ENCODE measurements at regions not wholly inside any gene's neighbourhood (a gene's known extent, or its start where the extent isn't known, plus 50 kb on each side); places are given as distances from the start of the nearest gene placed in this dataset.

DNA sequence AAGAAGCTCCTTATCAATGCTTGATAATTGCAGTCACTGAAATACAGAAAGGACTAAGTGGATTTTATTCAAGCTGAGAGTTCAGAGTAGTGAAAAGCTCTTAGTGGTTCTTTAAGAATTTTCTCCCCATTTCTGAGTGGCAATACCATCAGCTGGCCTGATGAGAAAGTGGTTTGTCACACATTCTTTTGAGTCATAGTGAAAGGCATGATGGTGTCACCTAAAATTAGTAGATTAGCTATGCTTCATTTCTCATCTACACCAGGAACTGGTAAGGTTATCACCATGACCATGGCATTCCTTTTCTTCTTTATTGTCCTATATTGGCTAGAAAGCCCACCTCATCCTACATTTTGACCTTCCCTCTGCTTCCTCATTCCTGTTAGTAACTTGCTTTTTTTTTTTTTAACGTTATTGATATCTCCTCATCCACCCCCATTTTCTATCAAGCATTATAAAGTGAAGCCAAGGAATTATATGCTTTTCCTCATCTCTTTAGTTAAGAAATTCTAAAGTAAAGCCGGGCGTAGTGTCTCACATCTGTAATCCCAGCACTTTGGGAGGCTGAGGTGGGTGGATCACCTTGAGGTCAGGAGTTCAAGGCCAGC, 67.4 kb upstream of the LOC128125822 start:
- Histone ChIP-seq H3K4me2 (ENCODE audit: low read length) (peak overlapping the region; percentile 57), H3K79me2 (ENCODE audit: insufficient read depth, low read length) (no peaks in the 10 kb centered on the region), H3K4me1 (ENCODE audit: control insufficient read depth in 1 of 2, insufficient read depth in 2 of 2, low read length in 2 of 2) (peaks cover 0 to 43% of the 10 kb centered on the region in 2 experiments; a peak in 3 of 4 replicates), H3K9ac (ENCODE audit: low read length) (no peak overlapping the region), H3K9me3 (ENCODE audit: control insufficient read depth in 1 of 2, insufficient read depth in 1 of 2, low read depth in 1 of 2, low read length in 2 of 2) (no peaks in the 10 kb centered on the region), H3K4me3 (replicated peaks in 1 of 2; ENCODE audit: low read depth in 1 of 2, low read length in 2 of 2) (0 out of 4 replicates have a peak overlapping the region, but pooled peaks of 1 of the 2 experiments have one; percentile 10), H3K27ac (ENCODE audit: low read depth, low read length) (no peak overlapping the region; the same call in 1 of the 2 replicates), H3K9me2 (ENCODE audit: insufficient read depth) (no peaks in the 10 kb centered on the region), H3K36me3 (ENCODE audit: control insufficient read depth in 1 of 2, insufficient read depth in 2 of 2, low read length in 2 of 2) (no peaks in the 10 kb centered on the region), H2AFZ (ENCODE audit: low read depth, low read length, poor library complexity, severe bottlenecking) (peak overlapping the region; percentile 83), H3K27me3 (ENCODE audit: insufficient read depth, low read length) (no peaks in the 10 kb centered on the region), H4K20me1 (ENCODE audit: insufficient read depth) (no peaks in the 10 kb centered on the region)
- DNase-seq (ENCODE audit: low read depth, low spot score) (peak; percentile 34), ATAC-seq (peak; percentile 55)
- ChIA-PET CTCF (no interaction called here), RAD21 (ENCODE audit: low non-redundant PET in 1 of 2, low total read pairs in 2 of 2, uncharacterized antibody in 2 of 2, unreplicated experiment in 2 of 2) (interaction anchor here in 1 of 2 experiments (0.9 kb wide), 1 partner anchor 65 kb away, joined by 3 read pairs; no protein-coding TSS in a partner anchor), POLR2A (interaction anchor here (1.2 kb wide), 1 partner anchor 12 kb away, joined by 3 read pairs; no protein-coding TSS in a partner anchor)
- no TSS peak for BruUV-seq (replicated peaks)
- intact Hi-C loops (cut with micrococcal nuclease): no loop called here
- TF ChIP-seq FOSL1 (IDR thresholded peaks at IDR 0.05; ENCODE audit: low read depth) (peak; percentile 78), SRF (IDR thresholded peaks at IDR 0.05; ENCODE audit: low read depth) (peak; percentile 38; the same call in 1 of the 2 replicates), YY1 (IDR thresholded peaks at IDR 0.05; ENCODE audit: extremely low read depth, insufficient replicate concordance, low read depth, low read length) (no peak), RAD21 (IDR thresholded peaks at IDR 0.05; ENCODE audit: low read depth) (no peak), JUND (IDR thresholded peaks at IDR 0.05) (peak; percentile 53; the same call in 1 of the 2 replicates), CBX3 (IDR thresholded peaks at IDR 0.05; ENCODE audit: low read depth) (peak; percentile 56; the same call in 1 of the 2 replicates), POLR2AphosphoS5 (IDR thresholded peaks at IDR 0.05; ENCODE audit: low read depth, low read length) (0 out of 2 replicates have a peak, but pooled peaks have one; percentile 23), CEBPB (IDR thresholded peaks at IDR 0.05; ENCODE audit: low read depth) (peak; percentile 59; the same call in 1 of the 2 replicates), POLR2A (IDR thresholded peaks at IDR 0.05; ENCODE audit: borderline replicate concordance, extremely low read depth, insufficient read depth, insufficient read length) (no peak), SP1 (IDR thresholded peaks at IDR 0.05; ENCODE audit: low read depth) (peak; percentile 66)
- TF ChIP-seq, protein P1, sequence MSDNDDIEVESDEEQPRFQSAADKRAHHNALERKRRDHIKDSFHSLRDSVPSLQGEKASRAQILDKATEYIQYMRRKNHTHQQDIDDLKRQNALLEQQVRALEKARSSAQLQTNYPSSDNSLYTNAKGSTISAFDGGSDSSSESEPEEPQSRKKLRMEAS (IDR thresholded peaks at IDR 0.05): no peak; the same call in 1 of the 2 replicates
- TF ChIP-seq, protein P2, sequence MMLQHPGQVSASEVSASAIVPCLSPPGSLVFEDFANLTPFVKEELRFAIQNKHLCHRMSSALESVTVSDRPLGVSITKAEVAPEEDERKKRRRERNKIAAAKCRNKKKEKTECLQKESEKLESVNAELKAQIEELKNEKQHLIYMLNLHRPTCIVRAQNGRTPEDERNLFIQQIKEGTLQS (IDR thresholded peaks at IDR 0.05): no peak
